ENCODE measurements at regions not wholly inside any gene's neighbourhood (a gene's known extent, or its start where the extent isn't known, plus 50 kb on each side); places are given as distances from the start of the nearest gene placed in this dataset.

DNA sequence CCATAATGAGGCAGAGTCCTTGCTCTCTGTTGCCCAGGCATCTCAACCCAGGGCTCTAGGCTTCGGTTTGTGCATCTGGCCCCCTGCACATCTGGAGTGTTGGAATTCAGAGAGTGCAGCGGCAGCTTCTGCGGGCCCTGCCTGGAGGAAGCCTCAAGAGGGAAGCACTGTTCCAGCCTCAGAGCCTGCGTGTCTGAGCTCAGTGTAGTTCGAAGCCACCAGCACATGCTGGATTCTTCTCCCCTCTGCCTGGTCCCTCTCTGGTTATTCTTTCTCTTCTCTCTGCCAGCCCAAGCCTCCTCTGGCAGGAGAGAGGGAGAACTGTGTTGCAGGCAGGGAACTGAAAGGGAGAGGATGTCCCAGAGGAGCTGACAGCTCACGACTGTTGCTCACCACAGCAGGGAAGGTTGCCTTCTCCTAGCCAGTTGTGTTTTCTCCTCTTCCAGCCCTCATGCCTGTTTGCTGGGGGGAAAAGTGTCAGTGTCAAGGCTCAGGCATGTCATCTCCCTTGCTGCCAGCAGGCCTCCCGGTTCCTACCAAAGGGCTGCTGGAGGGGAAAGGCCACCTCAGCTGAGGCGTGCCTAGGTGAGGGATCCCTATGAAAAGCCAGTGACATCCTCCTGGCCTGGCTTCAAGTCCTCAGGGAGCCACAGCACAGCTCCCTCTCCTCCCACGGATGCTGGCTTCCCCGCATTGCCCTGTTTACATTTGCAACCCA, 126.0 kb upstream of the LRFN2 start:
- Histone ChIP-seq H3K4me1 (no peaks in the 10 kb centered on the region), H3K36me3 (no peaks in the 10 kb centered on the region), H3K4me3 (no peak overlapping the region), H3K9me3 (no peaks in the 10 kb centered on the region), H3K27me3 (no peaks in the 10 kb centered on the region), H3K27ac (no peak overlapping the region)
- intact Hi-C loops (cut with DNase I; ENCODE audit: low total_unique reads): no loop called here
- TF ChIP-seq, protein P1, sequence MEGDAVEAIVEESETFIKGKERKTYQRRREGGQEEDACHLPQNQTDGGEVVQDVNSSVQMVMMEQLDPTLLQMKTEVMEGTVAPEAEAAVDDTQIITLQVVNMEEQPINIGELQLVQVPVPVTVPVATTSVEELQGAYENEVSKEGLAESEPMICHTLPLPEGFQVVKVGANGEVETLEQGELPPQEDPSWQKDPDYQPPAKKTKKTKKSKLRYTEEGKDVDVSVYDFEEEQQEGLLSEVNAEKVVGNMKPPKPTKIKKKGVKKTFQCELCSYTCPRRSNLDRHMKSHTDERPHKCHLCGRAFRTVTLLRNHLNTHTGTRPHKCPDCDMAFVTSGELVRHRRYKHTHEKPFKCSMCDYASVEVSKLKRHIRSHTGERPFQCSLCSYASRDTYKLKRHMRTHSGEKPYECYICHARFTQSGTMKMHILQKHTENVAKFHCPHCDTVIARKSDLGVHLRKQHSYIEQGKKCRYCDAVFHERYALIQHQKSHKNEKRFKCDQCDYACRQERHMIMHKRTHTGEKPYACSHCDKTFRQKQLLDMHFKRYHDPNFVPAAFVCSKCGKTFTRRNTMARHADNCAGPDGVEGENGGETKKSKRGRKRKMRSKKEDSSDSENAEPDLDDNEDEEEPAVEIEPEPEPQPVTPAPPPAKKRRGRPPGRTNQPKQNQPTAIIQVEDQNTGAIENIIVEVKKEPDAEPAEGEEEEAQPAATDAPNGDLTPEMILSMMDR (IDR thresholded peaks at IDR 0.05): no peak
- TF ChIP-seq POLR2A (IDR thresholded peaks at IDR 0.05) (no peak), POLR2AphosphoS5 (IDR thresholded peaks at IDR 0.05) (no peak)
- DNase-seq (ENCODE audit: low spot score in 2 of 2): no peak

DNA sequence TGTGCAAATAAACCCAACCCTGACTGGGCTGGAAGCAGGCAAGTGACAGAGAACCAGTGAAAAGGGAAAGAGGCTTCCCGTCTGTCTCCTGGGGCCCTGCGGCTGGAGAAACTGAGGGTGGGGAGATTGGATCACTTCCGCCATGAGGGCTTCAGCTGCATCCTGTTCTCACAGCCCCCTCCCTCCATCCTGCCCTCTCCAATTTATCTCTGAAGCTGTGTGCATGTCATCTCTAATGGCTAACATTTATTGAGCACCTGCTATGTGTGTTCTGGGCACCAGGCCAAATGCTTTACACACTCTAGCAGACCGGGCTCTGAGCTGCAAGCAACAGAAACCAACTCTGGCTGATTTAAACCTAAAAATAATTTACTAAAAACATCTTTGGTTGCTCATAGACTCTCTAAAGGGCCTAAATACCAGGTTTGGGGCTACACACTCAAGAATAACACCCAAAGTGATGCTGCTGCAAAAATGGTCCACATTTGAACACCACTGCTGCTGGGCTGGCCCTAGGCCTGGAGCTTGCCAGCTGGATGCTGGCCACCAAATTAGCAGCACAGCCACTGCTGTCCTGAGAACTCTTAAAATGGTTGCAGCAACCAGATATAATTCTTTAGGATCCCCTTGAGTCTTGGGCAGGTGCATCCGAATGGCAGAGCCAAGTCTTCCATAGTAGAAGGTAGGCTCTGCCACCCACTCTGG, 123.6 kb upstream of the LRFN2 start:
- no peak for TF ChIP-seq POLR2AphosphoS5 (IDR thresholded peaks at IDR 0.05)
- no peak overlapping the region for H3K27ac ChIP-seq
- H3K4me1 ChIP-seq: no peaks in the 10 kb centered on the region
- DNase-seq (ENCODE audit: low spot score in 2 of 2): no peak
- H3K9me3 ChIP-seq: no peaks in the 10 kb centered on the region
- intact Hi-C loops (cut with DNase I; ENCODE audit: low total_unique reads): no loop called here
- no peak overlapping the region for H3K4me3 ChIP-seq
- no peaks in the 10 kb centered on the region for H3K36me3 ChIP-seq
- no peaks in the 10 kb centered on the region for H3K27me3 ChIP-seq

DNA sequence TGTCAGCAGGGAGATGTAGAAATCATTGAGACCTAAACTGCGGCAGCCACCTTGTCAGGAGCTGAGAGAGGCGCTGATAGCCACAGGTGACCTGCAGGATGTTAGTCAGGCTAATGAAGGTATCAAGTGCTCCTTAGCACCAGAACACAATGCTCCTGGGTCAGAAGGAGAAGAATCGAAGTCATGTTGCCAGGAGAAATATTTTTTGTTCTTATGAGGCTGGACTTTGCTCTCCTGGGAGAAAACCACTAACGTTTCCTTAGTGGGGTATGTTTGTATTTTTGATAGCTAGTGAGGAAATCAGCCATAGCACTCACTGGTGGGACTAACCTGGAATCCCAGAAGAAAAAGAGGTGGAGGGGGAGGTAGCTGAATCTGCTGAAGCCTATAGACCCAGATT, 120.9 kb upstream of the LRFN2 start:
- no peak for DNase-seq (ENCODE audit: low spot score in 2 of 2)
- TF ChIP-seq, protein P1 (IDR thresholded peaks at IDR 0.05): no peak
- TF ChIP-seq POLR2AphosphoS5 (IDR thresholded peaks at IDR 0.05): no peak
- TF ChIP-seq POLR2A (IDR thresholded peaks at IDR 0.05): no peak
- no peak overlapping the region for H3K27ac ChIP-seq
- intact Hi-C loops (cut with DNase I; ENCODE audit: low total_unique reads): loop anchor here (1.0 kb wide), 1 partner anchor 20 kb away; no protein-coding TSS in a partner anchor
- H3K36me3 ChIP-seq: no peaks in the 10 kb centered on the region
- H3K4me3 ChIP-seq: no peak overlapping the region
- H3K4me1 ChIP-seq: no peaks in the 10 kb centered on the region
- H3K9me3 ChIP-seq: no peaks in the 10 kb centered on the region
- no peaks in the 10 kb centered on the region for H3K27me3 ChIP-seq

DNA sequence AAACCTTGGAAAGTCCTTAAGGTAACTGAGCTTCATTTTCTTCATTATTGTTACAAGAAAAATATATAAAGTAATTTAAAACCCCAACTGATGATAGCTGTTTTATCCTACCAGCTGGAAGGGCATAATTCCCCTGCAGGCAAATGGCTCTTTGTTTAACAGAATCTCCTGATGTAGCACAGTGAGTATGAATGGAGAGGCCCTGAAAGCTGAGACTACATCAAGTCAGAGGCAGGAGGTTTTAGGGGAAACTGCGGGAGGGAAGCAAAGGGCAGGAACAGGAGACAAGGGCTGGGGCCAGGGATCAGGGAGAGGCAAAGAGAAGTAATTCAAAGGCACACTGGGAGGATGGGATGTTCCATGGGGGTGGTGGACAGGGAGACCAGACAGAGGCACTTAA, 119.0 kb upstream of the LRFN2 start:
- DNase-seq (ENCODE audit: low spot score in 2 of 2): no peak
- Histone ChIP-seq H3K27me3 (peaks cover 0 to 5% of the 10 kb centered on the region in 2 donors), H3K36me3 (no peaks in the 10 kb centered on the region), H3K27ac (no peak overlapping the region), H3K4me3 (no peak overlapping the region), H3K9me3 (no peaks in the 10 kb centered on the region), H3K4me1 (no peaks in the 10 kb centered on the region)
- intact Hi-C loops (cut with DNase I; ENCODE audit: low total_unique reads): no loop called here
- TF ChIP-seq POLR2AphosphoS5 (IDR thresholded peaks at IDR 0.05) (no peak), POLR2A (IDR thresholded peaks at IDR 0.05) (no peak)
- TF ChIP-seq, protein P1 (IDR thresholded peaks at IDR 0.05): no peak

DNA sequence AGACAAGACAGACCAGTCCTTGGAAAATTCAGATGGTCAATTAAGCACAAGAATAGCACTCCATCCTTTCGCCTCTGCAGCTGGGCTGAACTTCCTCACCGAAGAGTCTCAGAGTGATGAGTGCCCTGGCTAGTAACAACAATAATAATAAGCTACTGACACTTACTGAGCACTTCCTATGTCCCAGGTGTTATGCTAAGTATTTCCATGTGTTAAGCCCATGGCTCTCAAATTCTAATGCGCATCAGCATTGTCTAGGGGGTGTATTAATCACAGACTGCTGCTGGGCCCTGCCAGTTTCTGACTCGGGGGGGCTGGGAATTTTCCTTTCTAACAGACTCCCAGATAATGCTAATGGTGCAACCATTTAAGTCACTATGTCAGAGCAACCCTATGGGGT, 118.2 kb upstream of the LRFN2 start:
- intact Hi-C loops (cut with DNase I; ENCODE audit: low total_unique reads): no loop called here
- TF ChIP-seq, protein P1 (IDR thresholded peaks at IDR 0.05): no peak
- TF ChIP-seq POLR2AphosphoS5 (IDR thresholded peaks at IDR 0.05): no peak
- no peak for TF ChIP-seq POLR2A (IDR thresholded peaks at IDR 0.05)
- no peak for DNase-seq (ENCODE audit: low spot score in 2 of 2)

More for the DNA sequence above, 118.2 kb upstream of the LRFN2 start:
- Histone ChIP-seq H3K36me3 (no peaks in the 10 kb centered on the region), H3K27ac (no peak overlapping the region), H3K27me3 (peaks cover 0 to 5% of the 10 kb centered on the region in 2 donors), H3K9me3 (no peaks in the 10 kb centered on the region), H3K4me1 (no peaks in the 10 kb centered on the region), H3K4me3 (no peak overlapping the region)
